GM19455 (cell line): ENCODE measurements at regions not wholly inside any gene's neighbourhood (a gene's known extent, or its start where the extent isn't known, plus 50 kb on each side); places are given as distances from the start of the nearest gene placed in this dataset.

Experiments
- ATAC-seq: cut with Tn5 transposase; IDR thresholded peaks from one replicate; pipeline ENCODE4 v1.9.1; 2021; ENCODE audit not compliant: unreplicated experiment

DNA sequence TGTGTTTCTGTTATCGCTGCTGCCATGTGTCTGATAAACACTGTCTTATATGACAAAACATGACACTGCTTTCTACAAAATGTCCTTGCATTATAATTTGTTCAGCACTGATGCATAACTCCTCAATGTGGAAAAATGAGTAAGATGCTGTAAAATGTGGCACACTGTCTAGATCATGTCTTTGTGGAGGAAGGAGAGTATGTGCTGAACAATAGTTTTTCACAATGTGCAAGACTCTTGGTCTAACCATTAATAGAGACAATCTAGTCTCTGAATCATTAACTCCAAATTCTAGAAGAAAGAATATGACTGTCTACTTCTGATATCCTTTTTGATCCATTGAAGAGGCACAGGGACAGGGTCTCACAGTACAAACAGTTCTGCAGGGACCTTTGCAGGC lies 127.9 kb upstream of the RARB start:
- ATAC-seq, result no peak

DNA sequence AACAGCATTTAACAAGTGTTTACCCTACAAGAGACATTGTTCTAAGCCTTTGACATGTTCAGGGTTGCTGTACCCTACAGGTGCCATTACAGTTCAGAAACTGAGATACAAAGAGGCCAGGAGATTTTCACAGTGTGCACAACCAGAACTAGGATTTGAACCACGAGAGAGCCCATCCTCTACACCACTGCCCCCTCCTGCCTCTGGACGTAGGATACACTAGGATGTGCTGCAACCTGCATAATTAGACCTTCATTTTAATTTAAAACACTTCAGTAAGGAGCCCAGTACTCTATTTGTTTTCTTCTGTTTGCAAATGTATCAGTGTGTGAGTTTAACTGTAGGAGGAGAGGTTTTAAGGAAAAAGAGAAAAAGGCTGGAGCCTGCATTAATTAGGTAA lies 123.1 kb upstream of the RARB start:
- ATAC-seq, result no peak

DNA sequence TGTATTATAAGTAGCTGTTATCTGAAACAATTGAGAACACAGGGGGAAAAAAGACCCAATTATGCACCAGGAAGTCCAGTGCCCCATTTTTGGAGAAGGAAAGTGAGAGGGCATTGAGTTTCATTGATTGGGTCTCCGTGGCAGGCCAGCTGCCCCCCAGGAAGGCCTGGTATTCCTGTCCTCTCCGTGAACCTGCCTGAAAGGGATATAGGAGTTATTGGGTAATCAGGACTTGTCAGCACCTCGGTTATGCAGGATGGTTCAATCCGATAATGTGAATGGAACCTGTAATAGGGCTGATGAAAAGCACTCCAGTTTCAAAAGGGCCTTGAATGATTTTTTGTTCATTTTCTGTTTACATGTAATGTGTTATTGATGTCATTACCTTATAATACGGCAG lies 122.0 kb upstream of the RARB start:
- no peak for ATAC-seq

DNA sequence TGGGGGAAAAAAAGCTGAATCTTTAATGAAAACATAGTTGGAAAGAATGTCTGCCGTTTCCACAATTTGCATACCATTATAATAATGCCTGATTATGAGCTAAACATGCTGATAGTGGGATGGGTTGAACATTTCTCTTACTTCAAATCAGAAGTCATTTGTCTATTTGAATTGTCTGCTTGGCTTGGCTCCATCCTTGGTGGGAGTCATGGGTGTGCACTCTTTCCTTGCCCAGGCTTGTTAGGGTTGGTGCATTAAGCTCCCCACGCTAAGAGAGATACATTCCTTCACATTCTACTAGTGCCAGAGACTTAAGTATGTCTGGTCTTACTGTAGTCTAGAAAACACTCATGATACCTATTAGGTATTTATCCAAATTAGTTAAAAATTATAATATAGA lies 121.4 kb upstream of the RARB start:
- ATAC-seq, result no peak

DNA sequence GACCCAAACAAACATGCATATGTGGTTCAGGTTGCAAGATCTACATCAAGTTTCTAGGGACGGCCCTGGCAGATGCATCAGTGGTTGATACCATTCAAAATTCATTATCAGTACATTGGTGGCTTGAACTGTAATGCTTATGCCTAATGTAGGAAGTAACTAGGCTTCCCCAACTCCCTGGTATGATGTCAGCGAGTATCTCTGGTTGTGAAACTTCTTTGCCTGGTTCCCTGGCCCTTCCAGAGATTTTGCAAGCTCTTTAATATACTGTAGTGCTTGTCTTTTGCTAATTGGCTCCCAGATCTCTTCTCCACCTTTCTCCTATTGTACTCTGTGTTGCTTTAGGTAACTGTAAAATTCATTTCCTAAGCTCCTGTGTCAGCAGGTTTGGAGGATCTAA lies 114.8 kb upstream of the RARB start:
- ATAC-seq, result no peak

DNA sequence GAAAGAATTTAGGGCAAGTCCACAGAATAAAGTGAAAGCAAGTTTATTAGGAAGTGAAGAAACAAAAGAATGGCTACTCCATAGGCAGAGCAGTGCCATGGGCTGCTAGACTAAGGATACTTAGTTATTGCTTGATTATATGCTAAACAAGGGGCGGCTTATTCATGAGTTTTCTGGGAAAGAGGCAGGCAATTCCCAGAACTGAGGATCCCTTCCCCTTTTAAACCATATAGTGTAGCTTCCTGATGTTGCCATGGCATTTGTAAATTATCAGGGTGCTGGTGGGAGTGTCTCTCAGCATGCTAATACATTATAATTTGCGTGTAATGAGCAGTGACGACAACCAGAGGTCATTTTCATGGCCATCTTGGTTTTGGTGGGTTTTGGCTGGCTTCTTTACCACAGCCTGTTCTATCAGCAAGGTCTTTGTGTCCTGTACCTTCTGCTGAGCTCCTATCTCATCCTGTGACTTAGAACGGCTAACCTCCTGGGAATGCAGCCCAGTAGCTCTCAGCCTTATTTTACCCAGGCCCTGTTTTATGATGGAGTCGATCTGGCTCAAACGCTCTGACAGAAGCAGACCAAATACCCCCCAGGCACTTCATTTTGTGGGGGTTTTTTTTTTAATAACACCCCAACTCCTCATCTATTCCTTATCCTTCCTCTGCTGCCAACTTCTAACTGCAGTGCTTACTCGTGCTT lies 103.0 kb upstream of the RARB start:
- ATAC-seq, result no peak

DNA sequence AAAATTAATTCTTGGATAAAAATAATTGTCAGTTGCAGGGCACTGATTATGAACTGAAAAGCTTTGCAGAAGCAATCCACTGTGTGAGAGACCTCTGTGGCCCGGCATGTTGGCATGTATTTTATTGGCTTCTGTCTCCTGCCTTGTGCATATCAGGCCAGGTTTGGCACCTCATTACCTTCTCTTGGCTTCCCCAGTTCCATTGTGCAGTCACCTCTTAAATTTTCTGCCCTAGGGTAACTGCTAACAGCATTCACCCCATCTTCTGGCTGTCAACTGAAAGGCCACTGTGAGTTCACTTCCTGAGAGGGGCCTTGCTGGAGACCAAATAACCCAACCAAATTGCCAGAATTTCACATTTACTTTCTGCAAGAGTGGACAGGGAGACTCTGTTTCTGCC lies 92.7 kb upstream of the RARB start:
- ATAC-seq, result no peak

DNA sequence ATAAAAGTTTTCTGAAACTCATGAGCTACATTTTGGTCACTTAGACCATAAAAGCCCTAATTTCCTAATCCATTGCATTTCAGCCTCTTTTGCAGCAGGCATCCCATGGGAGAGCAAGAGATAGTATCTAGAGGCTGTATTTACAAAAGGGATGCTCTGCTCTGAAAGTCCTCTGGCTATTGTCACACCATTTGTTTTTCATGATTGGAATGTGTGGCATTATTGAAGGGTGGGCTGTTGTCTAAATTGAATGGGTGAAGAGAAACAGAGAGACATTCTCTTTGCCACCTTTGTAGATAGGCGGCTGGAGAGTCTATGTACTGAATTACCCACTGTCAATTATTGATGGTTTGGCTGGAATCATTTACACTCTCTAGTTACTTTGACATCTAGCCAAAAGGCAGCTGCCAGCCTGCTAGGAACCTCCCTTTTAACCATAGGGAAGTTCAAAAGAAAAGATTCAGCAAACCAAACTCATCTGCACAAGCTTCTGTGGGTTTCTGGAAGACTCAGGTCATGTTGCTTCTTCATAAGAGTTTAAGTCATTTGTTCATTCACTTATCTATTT lies 89.8 kb upstream of the RARB start:
- no peak for ATAC-seq

DNA sequence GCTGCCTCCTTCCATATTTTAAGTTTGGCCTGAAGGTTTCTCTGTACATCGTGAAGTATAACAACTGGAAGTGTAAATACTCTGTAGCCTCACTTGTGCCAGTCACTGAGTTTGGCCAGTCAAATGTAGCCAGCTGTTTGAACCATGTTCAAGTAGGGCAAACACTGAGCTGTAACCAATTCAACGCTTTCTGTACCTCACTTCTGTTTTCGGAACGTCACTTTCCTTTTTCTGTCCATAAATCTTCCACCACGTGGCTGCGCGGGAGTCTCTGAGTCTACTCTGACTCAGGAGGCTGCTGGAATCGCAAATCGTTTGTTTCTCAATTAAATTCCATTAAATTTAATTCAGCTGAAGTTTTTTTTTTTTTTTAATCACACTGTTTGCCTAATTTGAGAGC lies 88.8 kb upstream of the RARB start:
- ATAC-seq, result no peak

DNA sequence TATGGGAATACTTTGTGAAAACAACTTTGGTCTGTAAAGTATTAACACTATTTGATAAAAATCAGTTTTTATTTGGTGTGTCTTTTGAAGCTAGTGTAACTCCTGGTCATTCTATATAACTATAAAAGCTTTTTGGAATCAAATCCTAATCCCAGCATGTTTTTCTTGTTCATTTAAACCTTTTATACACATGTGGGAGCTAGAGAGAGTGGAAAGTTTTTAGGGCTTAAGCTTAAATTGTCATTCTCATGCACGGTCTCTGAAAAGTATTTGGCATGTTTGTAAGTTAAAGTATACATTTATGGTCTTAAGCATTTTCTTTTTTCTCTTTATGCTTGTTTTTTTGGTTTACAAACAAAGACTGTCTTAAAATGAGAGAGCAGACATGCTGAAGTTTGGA lies 83.4 kb upstream of the RARB start:
- ATAC-seq, result no peak

DNA sequence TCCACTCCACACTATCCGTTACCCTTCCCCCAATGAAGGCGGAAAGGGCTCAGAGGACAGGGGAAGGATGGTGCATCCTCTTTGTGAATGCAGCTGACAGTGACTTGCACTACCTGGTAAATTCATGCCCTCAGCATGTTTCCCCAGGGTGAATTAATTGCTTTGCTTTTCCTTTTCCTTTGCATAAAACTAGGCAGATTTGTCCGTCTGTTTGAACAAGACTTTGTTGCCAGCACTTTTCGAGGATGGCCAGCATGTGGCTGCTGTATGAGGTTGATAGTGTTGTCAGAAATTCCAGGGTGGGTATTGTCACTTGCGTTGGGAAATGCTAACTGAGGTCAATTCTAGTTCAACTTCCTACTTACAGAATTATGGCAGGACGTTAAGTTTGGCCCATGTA lies 79.0 kb upstream of the RARB start:
- ATAC-seq, result no peak

DNA sequence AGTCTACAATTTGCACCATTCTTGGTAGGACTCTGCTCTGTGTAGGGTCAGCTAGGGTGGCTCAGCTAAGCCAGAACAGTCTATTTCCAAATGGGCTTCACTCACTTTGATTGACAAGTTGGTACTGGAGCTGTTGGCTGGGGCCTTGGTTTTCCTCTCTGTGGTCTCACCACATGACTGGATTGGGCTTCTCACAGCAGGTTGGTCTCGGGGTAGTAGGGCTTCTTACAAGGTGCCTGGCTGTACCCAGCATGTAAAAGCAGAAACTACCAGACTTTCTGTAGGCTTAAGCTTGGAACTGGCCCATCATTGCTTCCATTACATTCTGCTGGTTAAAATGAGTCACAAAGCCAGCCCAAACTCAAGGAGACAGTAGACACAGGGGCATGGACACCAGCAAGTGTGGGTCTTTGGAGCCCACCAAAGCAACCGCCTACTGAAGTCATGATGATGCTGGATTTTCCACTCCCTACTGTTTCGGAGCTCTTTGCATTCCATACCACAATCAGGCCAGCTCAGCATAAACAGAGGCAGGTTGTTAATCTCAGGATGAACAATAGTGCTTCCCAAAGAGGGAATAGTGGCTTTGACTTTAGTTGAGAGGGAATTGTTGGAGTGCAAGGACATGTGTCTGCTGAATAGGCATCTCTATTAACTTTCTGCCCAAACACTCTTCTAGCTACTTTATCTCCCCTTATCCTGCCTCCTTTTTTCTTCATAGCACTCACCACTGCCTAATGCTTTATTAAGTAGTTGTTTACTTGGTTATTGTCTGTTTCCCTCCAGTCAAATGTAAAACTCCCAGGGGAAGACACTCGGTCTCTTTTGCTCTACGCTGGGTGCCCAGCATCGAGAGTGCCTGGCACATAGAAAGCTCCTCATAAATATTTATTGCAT lies 78.0 kb upstream of the RARB start:
- ATAC-seq, result no peak

DNA sequence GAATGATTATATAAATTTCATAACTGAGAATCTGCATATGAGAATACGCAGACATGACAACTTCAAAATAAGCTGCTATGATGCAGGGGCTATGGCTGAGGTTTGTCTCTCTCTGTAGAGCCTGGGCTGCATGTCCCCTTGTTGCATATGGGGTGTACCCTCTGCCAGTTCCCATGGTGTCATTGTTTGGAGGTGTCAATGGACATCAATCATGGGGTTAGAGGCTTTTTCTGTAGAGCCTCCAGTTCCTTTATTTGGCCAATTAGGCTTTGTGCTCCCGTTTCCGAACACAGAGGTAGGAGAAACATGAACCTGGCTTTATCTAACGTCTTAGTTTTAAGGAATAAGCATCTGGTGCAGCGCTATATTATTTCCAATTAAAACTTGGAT lies 77.3 kb upstream of the RARB start:
- no peak for ATAC-seq

DNA sequence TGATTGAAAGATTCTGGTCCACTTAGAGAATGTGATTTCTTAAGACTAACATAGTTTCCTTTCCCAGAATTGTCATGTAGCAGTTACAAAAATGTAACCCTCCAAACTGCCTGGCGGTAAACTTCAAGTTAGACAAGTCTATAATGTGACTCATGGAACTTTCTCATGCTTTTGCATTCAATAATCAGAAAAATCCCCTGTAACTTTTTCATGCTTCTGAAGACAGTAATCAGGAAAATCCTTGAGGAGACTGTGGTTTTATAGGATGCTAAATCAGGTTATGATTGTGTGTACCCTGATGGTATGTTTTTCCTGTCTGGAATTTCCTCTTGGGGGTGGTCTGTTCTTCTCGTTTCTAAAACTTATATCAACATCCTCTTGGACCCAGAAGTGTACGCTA lies 74.0 kb upstream of the RARB start:
- ATAC-seq, result no peak

DNA sequence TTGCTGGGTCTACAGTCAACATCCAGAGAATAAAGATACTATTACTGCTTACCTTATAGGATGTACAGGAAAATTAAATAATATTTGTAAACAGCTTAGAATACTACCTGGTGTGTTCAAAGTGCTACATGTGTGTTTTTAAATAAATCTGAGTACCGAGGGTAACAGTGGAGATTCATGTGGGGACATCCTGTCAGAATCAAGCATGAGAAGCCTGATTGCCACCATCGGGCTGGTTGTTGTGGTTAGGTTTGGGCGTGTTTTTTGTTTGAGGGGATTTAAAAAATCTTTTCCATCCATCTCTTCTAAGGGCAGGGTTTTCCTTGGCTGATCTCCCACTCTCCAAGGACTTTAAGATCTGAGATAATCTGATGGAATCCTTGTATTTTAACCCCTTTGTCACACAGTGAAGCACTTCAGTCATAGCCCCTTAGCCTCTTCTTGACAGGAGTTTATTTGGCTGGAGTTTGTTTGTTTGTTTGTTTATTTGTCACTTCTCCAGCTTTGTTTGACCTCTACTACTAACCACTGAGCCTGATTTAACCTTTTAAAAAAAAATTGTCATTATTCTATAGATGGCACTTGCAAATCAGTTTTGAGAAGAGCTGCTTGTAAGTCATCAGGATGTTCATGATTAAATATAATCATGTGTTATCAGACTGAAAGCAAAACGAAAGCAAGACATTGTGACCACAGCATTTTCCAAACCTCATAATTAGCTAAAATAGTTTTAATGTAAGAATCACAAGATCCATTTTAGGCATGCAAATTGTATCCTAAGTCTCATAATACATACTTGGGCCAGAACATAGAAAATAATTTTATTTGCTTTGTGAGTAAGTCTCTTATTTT lies 72.8 kb upstream of the RARB start:
- no peak for ATAC-seq

DNA sequence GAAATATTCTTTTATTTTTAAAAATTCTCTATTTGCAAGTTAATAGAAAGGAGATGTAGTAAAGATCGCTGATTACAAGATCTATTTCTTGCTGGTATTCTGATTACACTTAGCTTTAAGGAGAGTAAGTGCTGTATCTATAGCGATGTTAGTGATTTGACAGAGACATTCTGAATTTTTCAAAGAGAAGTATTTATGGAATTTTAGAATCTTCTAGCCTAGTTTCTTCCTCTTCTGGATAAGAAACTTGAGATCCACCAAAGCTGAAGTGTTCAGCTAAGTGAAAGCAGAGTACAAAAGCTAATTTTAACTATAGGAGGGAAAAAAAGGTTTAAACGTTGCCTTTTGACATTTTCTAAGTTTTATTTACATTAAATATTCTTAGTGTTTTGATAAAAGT lies 72.1 kb upstream of the RARB start:
- no peak for ATAC-seq

DNA sequence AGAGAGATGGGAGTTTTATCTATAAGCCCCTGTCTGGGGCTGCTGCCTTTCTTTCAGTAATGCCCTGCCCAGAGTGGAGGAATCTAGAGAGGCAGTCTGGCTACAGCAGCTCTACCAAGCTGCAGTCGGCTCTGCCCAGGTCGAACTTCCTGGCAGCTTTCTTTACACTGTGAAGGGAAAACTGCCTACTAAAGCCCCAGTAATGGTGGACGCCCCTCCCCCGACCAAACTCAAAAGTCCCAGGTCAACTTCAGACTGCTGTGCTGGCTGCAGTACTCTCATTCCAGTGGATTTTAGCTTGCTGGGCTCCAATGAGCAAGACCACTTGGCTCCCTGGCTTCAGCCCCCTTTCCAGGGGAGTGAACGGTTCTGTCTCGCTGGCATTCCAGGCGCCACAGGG lies 65.9 kb upstream of the RARB start:
- ATAC-seq, result no peak

DNA sequence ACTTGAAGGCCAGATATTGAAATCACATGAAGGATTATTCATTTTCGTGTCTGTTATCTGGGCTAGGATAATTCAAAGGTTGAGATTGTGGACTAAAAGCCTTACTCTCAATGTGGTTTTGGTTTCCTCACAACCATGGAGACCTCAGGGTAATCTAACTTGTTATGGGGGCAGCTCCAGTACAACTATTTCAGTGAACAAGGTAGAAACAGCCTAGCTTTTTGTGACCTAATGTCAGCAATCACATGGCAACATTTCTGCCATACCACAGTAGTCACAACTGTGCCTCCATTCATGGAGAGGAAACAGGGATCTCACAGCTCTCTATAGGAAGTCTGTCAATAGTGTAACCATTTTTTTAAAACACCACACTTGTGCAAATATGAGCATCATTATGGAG lies 62.4 kb upstream of the RARB start:
- ATAC-seq, result no peak

DNA sequence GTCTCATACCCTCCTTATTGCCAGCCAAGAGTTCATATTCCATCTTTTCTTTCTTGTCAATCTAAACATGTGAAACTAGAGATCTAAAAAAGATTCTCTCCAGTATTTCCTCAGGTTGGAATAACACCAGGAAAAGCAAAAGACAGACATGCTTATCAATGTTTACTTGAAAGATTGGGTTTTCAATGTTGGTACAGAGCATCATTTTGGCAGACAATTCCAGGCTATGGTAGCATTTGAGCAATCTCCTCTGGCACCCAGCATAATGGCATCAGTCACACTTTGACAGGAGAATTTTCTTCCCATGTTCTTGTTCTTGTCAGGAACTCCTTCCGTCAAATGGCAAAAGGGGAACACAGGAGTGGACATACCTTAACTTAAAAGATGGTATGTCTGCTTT lies 61.0 kb upstream of the RARB start:
- no peak for ATAC-seq

DNA sequence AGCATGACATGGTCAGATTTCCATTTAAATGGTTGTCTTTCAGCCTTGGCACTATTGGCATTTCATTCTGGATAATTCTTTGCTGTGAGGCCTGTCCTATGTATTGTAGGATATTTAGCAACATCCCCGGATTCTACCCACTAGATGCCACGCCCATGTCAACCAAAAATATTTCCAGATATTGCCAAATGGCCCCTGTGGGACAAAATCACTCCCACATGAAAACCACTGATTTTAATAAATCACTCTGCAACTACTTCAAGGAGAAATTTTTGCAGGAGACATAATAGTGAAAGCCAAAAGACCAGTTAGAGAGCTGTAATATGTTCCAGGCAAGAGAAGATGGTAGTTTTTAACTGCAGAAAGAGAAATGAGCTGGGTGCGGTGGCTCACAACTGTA lies 55.9 kb upstream of the RARB start:
- no peak for ATAC-seq

DNA sequence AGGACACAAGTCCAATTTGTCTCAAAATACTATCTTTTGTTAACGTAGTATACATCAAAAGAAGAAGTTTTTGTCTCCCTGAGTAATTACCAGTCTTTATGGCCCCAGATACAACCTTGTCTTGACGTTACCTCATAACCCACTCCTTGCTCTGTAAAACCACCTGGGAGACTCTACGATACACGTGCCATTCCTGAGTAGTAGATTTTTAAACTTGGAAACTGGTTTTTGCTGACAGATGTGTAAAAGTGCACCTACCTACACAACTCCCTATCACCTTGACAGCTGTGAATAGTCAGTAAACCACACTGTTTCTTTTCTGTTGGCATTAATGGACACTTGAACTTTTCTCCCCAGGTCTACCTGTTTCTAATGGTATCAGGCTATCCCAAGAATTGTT lies 51.7 kb upstream of the RARB start:
- no peak for ATAC-seq
